ENCODE measurements at regions not wholly inside any gene's neighbourhood (a gene's known extent, or its start where the extent isn't known, plus 50 kb on each side); places are given as distances from the start of the nearest gene placed in this dataset.
"Not testable (repeated sequence)": the region's sequence is repeated elsewhere in the genome, so short reads cannot be mapped to it uniquely, and the experiment has no call there.

DNA sequence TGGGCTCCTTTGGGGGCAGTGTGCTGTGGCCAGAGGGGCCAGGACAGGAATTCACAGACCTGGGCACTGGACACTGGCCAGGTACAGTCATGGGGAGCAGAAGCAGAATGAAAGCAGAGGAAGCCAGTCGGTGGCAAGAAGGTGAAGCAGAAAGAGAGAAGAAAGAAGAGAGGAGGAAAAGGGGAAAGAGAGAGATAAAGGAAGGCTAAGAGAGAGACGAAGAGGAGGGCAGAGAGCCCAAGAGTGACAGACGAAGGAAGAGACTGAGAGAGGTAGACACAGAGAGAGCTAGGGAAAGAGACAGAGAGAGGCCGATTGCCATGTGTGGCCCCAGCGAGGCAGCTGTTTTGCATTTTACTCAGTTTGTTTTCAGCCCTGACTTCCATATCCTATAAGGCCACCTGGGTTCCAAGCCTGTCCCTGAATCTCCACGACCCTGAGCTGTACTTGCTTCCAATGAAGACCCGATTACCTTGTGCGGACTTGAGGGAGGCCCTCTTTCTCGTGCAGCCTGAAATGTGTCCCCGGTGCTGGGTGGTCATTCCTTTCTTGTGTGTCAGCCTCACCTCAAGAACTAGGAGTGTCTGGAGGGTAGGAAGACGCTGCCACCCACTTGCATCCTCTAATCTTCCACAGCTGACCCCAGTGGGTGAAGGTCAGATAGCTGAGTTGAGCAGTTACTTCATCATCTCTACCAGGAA lies 73.9 kb downstream of the LSM3 start:
- DNase-seq: no peak

GRCh38 chr3:14253022-14253706 lies 74.5 kb downstream of the LSM3 start:
- no peak for DNase-seq

DNA sequence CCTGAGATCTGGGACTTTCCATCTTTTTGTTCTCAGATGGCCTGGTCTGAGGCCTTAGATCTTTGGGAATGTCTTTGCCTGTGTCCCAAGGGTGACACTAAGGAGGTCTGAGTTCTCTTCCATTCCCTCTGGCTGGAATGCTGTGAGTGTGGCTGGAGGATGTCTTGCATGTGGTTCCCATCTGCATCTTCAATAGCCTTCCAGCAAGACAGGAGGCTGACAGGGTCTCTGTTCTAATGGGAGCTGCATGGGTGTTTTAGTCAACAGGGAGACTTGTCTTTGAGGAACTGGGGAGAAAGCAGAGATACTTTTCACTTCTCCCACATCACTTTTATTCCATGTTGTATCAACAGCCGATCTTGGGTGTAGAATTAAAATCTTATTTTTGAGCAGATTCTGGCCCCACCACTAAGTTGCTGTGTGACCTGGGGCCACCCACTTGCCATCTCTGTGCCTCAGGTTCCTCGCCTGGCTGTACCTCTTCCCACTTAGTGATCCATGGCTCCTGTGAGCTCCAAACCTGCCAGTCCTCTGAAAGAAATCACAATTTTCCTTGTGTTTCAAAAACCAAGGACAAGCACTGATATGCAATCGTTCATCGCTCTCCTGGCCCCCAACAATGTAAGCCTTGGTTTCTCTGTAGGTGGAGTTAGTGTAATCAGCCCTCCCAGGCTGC lies 75.2 kb downstream of the LSM3 start:
- DNase-seq: no peak

DNA sequence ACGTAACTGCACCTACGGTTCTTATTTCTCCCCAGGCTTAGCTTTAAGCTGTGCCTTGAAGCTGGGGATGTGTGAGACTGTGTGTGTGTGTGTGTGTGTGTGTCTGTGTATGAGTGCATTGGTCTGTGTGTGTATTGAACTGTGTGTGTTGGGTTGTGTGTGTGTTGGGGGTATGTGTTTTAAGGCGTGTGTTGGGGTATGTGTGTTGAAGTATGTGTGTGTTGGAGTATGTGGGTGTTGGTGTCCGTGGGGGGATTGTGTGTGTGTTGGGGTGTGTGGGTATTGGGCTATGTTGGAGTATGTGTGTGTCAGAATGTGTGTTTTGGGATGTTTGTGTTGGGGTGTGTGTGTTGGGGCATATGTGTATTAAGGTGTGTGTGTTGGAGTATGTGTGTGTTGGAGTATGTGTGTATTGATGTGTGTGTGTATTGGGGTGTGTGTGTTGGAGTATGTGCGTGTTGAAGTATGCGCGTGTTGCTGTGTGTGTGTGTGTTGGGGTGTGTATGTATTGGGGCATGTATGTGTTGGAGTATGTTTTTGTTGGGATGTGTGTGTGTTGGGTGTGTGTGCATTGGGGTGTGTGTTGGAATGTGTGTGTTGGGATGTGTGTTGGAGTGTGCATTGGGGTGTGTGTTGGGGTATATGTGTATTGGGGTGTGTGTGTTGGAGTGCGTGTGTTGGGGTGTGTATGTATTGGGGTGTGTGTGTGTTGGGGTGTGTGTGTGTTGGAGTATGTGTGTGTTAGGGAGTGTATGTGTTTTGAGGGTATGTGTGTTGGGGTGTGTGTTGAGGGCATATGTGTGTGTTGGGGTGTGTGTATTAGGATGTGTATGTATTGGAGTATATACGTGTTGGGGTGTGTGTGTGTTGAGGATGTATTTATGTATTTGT lies 76.4 kb downstream of the LSM3 start:
- DNase-seq: no peak

GRCh38 chr3:14256046-14256445 lies 77.4 kb downstream of the LSM3 start:
- no peak for DNase-seq

DNA sequence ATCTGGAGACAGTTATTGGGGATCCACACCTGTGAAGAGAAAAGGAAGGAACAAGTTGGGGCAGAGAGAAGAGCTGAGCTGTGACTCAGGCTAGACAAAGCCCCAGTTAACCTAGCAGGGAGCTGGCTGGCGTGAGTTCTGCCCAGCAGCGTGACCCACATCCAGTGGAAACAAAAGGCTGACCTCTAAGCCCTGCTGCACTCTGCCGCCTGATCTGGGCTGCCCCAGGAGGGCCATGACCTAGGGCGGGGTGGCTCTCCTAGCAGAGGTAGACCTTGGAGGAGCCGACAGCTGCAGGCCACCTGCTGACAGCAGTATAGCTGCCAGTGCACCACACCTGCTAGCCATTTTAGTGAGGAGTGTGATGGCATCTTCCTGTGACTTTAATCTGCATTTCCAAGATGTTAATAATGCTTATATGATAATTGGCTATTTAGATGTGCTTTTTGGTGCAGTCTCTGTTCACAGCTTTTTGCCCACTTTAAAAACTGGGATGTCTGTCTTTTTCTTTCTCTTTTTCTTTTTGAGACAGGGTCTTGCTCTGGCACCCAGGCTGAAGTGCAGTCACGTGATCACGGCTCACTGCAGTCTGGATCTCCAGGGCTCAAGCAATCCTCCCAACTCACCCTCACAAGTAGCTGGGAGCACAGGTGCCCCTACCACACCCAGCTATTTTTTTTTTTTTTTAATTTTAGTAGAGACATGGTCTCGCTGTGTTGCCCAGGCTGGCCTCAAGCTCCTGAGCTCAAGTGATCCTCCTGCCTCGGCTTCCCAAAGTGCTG lies 78.1 kb downstream of the LSM3 start:
- no peak for DNase-seq

GRCh38 chr3:14258906-14259904 lies 80.6 kb downstream of the LSM3 start:
- DNase-seq: no peak

DNA sequence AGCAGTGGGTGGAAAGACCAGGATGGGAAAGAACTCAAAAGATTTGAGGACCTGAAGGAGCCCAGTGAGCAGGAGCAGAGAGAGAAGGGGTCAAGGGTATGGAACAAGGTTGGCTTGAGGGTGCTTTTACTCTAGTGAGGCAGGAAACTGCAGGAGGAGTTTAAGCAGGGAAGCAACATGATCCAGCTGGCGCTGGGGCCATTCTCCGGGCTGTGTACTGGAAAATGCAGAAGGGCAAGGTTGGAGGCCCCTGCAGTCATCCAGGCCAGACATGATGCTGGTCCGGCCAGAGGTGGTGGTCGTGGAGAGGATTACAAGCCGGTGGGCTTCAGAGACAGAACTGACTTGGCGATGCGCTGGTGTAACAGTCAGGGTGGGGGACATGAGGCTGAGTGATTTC lies 81.8 kb downstream of the LSM3 start:
- no peak for DNase-seq

DNA sequence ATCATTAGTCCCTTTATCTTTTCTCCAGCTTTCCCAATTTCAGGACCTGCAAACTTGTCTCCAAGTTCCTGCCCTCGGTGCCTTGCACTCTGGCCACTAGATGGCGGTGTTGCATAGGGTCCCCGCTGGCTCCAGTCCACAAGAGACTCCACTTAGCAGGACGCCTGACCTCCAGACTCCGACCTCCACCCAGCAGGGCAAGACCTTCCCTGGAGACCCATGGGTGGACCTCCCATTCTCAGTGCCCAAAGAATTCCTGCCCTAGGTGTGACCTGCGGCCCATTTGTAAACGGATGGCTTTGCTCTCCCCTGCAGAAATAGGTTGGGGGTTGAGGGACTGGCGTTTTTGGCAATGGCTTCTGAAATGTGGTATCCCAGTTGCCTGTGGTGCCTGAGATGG lies 82.6 kb downstream of the LSM3 start:
- peak; percentile 81 for DNase-seq

- DNase-seq: no peak
Observed at GRCh38 chr3:14262212-14262611, 83.6 kb downstream of the LSM3 start.

GRCh38 chr3:14262867-14263266 lies 84.2 kb downstream of the LSM3 start:
- DNase-seq: no peak

- DNase-seq: no peak
Observed at GRCh38 chr3:14263317-14264005, 84.8 kb downstream of the LSM3 start.

- DNase-seq: no peak
Observed at GRCh38 chr3:14265246-14265962, 86.8 kb downstream of the LSM3 start.

- DNase-seq: no peak
Observed at GRCh38 chr3:14266361-14266760, 87.7 kb downstream of the LSM3 start.

- DNase-seq: no peak
Observed at GRCh38 chr3:14267976-14268375, 89.4 kb downstream of the LSM3 start.

DNA sequence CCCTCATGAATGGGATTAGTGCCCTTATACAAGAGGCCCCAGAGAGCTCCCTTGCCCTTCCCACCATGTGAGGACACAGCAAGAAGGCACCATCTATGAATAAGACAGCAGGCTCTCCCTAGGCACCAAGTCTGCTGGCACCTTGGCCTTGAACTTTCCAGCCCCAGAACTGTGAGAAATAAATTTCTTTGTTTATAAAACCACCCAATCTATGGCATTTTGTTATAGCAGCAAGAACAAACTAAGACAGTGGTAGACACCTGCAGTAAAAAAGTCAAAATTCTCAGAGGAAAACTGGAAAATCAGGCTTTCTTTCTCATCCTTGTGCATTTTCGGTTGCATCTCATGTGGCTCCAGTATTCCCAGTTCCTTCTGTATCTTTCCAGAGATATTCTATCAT lies 90.3 kb downstream of the LSM3 start:
- no peak for DNase-seq

- not testable (repeated sequence) for DNase-seq
Observed at GRCh38 chr3:14272041-14272958, 93.7 kb downstream of the LSM3 start.

- not testable (repeated sequence) for DNase-seq
Observed at GRCh38 chr3:14272959-14273560, 94.4 kb downstream of the LSM3 start.

Data from activated CD8-positive, alpha-beta memory T cell treated with anti-CD3 and anti-CD28 coated beads, Interleukin-2, amount 50 U/mL, for 4 hours (primary cell).